ENCODE measurements at regions not wholly inside any gene's neighbourhood (a gene's known extent, or its start where the extent isn't known, plus 50 kb on each side); places are given as distances from the start of the nearest gene placed in this dataset.
"Not testable (repeated sequence)": the region's sequence is repeated elsewhere in the genome, so short reads cannot be mapped to it uniquely, and the experiment has no call there.

GRCh38 chr2:172287605-172288315, 139.6 kb upstream of the ITGA6 start:
- no peak for DNase-seq (ENCODE audit: low read depth)

- DNase-seq (ENCODE audit: low read depth): no peak
These were observed 138.8 kb upstream of the ITGA6 start for GRCh38 chr2:172288603-172289002.

GRCh38 chr2:172293952-172294351, 133.4 kb upstream of the ITGA6 start:
- no peak for DNase-seq (ENCODE audit: low read depth)

- DNase-seq (ENCODE audit: low read depth): no peak
These were observed 132.4 kb upstream of the ITGA6 start for GRCh38 chr2:172294983-172295382.

- DNase-seq (ENCODE audit: low read depth): no peak
These were observed 131.7 kb upstream of the ITGA6 start for GRCh38 chr2:172295677-172296076.

- no peak for DNase-seq (ENCODE audit: low read depth)
These were observed 130.9 kb upstream of the ITGA6 start for GRCh38 chr2:172296267-172297046.

- DNase-seq (ENCODE audit: low read depth): no peak
These were observed 129.9 kb upstream of the ITGA6 start for GRCh38 chr2:172297531-172297930.

GRCh38 chr2:172297950-172298349, 129.4 kb upstream of the ITGA6 start:
- DNase-seq (ENCODE audit: low read depth): no peak

GRCh38 chr2:172299741-172300140, 127.6 kb upstream of the ITGA6 start:
- DNase-seq (ENCODE audit: low read depth): no peak

GRCh38 chr2:172300851-172301250, 126.5 kb upstream of the ITGA6 start:
- DNase-seq (ENCODE audit: low read depth): no peak

- DNase-seq (ENCODE audit: low read depth): no peak
These were observed 122.3 kb upstream of the ITGA6 start for GRCh38 chr2:172305066-172305465.

GRCh38 chr2:172307800-172308199, 119.6 kb upstream of the ITGA6 start:
- no peak for DNase-seq (ENCODE audit: low read depth)

GRCh38 chr2:172308253-172308935, 119.0 kb upstream of the ITGA6 start:
- no peak for DNase-seq (ENCODE audit: low read depth)

- DNase-seq (ENCODE audit: low read depth): no peak
These were observed 115.5 kb upstream of the ITGA6 start for GRCh38 chr2:172311921-172312345.

GRCh38 chr2:172313715-172314341, 113.6 kb upstream of the ITGA6 start:
- DNase-seq (ENCODE audit: low read depth): no peak

- not testable (repeated sequence) for DNase-seq (ENCODE audit: low read depth)
These were observed 112.3 kb upstream of the ITGA6 start for GRCh38 chr2:172315070-172315469.

- no peak for DNase-seq (ENCODE audit: low read depth)
These were observed 105.3 kb upstream of the ITGA6 start for GRCh38 chr2:172322049-172322448.

- DNase-seq (ENCODE audit: low read depth): no peak
These were observed 104.1 kb upstream of the ITGA6 start for GRCh38 chr2:172323256-172323655.

GRCh38 chr2:172323861-172324597, 103.4 kb upstream of the ITGA6 start:
- no peak for DNase-seq (ENCODE audit: low read depth)

- no peak for DNase-seq (ENCODE audit: low read depth)
These were observed 101.2 kb upstream of the ITGA6 start for GRCh38 chr2:172326211-172326509.

- DNase-seq (ENCODE audit: low read depth): no peak
These were observed 99.1 kb upstream of the ITGA6 start for GRCh38 chr2:172328103-172328841.

All from stimulated activated CD8-positive, alpha-beta memory T cell treated with anti-CD3 and anti-CD28 coated beads, Interleukin-7, amount 100 ng/mL, for 24 hours (primary cell).